NOMO-1 treated with DMSO at 0.1 percent for 48 hours (cell line): ENCODE measurements at regions not wholly inside any gene's neighbourhood (a gene's known extent, or its start where the extent isn't known, plus 50 kb on each side); places are given as distances from the start of the nearest gene placed in this dataset.
"Not testable (repeated sequence)": the region's sequence is repeated elsewhere in the genome, so short reads cannot be mapped to it uniquely, and the experiment has no call there.

Source experiments
- DNase-seq: peaks from one replicate; lab custom pipeline; 2025; ENCODE audit not compliant: unreplicated experiment; lab: John Stamatoyannopoulos, UW

DNA sequence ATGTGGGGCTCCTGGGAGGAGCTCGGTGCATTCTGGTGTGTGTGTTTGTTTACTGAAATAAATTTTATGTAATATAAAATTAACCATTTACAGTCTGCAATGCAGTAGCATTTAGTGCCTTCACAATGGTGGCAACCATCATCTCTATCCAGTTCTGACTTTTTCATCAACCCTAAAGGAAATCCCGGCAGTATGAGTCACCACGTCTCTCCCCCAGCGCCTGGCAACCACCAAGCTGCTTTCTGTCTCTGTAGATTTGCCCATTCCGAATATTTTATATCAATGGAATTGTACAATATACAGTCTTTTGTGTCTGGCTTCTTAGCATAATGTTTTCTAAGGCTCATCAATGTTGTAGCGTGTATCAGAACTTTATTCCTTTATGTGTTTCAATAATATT, 300.5 kb downstream of the MIAT start:
- DNase-seq, result no peak

DNA sequence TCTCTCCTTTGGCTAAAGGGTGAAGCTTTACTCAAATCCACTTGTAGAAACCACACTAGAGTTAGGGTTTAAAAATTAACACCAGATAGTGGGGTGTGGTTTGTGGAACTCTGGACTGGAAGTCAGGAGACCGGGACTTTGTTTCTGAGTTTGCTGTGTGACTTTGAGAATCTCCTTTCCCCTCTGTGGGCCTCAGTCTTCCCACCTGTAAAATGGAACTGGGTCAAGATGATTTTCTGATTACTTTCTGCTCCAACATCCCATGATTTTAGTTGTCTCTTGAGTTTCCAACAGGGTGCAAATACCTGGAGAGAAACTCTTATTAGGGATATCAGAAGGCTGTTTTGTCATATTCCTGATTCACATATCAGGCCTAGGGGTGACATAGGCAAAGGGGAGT, 301.0 kb downstream of the MIAT start:
- DNase-seq, result no peak

DNA sequence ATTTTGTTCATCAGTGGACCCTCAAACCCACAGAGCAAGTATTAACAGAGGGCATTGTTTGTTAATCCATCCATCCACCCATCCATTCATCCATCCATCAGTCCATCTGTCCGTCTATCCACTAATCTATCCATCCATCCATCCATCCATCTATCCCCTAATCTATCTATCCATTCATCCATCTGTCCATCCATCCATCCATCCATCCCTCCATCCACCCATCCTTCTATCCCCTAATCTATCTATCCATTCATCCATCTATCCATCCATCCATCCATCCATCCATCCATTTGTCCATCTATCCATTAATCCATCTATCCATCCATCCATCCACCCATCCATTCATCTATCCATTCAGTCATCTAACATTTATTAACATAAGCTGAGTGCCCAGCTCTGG, 307.3 kb downstream of the MIAT start:
- no peak for DNase-seq

DNA sequence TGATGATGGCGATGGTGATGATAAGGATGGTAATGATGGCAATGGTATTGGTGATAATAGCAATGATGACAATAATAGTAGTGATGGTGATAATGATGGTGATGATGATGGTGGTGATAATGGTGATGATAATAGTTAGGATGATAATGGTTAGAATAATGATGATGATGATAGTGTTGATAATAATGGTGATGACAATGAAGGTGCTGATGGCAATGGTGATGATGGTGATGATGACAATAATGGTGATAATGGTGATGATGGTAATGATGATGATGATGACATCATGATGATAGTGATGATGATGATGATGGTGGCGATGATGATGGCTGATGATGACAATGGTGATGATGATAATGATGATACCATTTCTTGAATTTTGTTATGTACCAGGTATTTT, 309.9 kb downstream of the MIAT start:
- DNase-seq, result no peak

DNA sequence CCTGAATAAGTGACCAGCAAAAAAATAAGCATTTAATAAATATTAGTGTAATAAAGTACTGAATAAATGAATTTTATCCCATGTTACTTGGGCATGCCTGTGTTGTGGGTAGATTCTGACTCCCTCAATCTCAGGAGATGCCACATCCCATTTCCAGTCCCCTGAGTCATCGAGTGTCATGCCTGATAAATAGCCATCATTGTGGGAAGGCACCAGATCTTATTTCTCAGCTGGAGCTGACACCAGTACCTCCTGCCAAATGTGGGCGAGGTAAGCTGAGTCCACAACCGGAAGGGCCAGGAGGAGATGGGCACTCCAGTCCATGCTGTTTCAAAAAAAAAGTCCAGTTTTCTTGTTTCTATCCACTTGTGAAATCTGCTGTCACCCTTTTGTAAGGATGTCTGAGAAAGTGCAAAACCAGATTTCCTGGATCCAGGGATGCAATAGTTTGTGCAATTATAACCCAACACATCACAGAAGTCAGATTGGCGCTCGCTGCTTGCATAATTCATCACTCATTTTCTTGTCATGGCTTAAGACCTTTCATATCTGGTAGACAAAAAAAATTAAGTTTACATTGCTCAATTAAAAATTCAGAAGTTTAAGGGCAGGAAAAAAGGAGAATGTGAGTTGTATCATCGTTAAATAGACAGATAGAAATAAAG, 311.6 kb downstream of the MIAT start:
- no peak for DNase-seq

DNA sequence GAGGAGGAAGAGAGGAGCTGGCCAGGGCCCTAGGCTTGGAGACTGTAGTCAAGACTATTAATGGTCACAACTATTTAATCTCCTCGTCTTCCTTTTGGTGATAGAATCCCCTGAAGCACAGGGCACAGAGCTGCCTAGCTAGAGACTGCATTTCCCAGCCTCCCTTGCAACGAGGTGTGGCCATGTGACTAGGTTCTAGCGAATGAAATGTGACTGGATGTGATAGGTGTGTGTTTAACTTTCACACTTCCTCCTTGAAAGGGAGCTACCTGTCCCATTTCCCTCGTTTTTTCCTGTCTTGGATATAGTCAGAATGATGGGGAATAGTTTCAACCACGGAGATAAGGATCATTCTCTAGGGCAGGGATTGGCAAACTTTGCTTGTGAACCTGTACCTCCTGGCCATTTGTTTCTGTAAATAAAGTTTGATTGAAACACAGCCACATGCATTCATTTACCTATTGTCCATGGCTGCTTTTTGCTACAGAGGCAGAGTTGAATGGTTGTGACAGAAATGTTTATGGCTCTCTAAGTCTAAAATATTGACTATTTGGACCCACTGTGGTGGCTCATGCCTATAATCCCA, 313.5 kb downstream of the MIAT start:
- no peak for DNase-seq

DNA sequence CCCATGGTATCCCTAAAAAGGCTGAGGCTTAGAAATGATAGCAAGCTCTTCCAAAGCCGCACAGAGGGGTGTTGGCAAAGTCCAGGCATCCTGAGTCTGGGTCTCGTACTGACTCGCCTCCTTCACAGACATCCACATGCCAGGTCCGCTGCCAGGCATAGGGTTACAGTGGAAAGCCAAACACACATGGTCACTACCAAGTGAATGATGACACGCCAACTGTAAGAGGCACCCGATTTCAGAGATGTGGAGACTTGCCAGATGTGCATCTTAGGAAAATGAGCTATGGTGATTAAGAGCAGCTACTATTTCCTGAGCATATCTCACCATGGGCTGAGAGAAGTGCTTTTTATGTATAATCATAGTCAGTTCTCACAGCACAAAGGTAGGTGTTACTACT, 314.9 kb downstream of the MIAT start:
- DNase-seq, result no peak

DNA sequence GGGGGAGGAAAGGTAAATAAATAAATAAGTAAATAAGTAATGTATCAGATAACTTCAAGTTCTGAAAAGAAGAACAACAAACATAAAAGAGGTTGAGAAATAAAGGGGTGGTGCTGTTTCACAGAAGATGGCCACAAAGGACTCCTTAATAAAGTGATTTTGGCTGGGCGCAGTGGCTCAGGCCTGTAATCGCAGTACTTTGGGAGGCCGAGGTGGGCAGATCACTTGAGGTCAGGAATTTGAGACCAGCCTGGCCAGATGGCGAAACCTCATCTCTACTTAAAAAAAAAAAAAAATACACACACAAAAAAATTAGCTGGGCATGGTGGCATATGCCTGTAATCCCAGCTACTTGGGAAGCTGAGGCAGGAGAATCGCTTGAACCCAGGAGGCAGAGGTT, 315.5 kb downstream of the MIAT start:
- not testable (repeated sequence) for DNase-seq

DNA sequence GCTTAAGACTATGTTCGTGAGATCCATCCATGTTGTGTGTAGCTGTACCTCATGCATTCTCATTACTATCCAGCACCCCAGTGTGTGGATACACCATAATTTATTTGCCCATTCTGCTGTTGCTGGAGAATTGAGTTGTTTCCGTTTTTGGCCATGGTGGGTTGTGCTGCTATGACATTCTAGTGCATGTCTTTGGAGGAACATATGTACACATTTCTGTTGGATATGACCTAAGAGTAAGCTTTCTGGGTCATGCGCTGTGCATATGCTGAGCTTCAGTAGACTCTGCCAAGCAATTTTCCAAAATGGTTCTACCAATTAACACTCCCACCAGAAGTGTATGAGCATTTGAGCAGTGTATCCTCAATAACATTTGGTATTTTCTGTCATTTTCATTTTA, 316.6 kb downstream of the MIAT start:
- no peak for DNase-seq

DNA sequence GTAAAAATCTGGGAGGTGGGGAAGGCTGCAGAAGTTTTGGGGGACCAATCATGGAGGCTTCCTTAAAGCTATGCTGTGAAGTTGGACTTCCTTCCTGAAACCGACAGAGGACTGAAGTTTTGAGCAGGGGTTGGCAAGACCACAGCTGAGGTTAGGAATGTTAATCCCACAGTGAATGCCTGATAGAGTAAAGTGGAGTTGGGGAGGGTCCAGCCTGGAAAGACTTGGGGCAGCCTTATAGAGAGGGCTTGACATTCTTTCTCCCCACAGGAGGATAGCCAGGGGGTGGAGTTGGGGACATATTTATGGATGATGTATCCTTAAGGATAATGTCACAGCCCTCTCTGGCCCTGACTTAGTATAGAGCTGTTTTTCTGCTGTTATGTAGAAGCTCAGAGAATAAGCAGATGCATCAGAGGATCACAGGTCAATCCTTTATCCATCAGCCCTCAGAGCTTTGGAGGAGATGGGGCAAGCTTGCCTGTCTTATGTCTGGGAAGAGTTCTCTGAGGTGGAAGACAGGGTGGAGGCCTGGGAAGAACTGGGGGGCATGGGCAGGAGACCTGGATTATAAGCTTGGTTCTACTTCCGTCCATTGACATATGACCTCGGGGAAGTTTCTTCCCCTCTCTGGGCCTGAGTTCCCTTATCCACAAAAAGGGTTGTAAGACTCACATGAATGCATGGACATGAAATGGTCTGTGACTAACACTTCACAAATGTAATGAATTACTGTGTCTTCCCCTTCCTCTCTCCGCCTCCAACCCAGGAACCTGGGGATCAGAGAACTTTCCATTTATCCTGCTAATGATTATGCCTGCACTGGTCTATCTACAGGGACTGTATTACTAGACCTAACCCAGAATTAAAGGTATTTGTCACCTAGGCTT, 317.8 kb downstream of the MIAT start:
- DNase-seq, result no peak

DNA sequence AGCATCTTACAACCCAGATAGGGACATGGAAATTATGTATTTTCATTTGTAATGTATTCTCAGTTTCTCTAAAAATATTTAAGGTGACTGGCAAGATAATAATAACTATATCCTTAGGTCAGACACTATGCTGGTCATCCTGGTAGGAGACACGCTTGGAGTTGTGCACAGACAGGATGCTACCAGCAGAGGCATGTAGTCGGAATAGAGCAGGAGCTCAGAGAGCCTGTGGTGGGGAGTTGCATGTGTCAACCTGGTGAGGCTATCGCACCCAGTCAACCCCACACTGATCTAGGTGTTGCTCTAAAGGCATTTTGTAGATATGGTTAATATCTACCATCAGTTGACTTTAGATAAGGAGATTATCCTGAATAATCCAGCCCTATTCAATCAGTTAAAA, 318.5 kb downstream of the MIAT start:
- DNase-seq, result no peak

DNA sequence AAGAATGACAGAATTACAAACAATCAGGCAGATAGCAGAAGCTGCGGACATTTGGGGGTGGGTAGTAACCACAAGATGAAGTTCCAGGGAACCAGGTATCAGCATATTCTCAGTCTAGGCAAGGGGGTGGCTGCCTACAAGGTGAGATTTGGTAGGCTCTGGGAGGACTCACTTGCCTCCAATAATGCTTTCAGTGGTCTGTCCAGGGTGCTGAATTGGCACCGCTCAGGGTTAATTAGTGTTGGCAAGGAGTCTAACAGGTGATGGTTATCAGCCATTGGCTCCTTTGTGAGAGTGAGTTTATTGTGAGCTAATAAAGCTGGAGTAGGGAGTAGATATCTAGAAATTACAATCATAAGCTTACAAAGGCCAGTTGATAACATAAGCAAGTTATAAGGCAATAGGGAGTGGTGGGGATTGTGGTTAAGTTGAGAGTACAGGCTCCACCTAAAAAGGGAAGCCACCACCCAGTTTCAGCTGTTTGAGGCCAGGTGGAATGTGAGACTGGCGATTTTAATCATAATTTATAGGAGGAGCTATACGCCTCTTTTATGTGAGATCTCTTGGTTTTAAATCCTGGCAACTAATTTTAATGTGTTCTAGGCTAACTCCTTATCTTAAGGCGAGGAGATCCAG, 320.5 kb downstream of the MIAT start:
- DNase-seq, result no peak

DNA sequence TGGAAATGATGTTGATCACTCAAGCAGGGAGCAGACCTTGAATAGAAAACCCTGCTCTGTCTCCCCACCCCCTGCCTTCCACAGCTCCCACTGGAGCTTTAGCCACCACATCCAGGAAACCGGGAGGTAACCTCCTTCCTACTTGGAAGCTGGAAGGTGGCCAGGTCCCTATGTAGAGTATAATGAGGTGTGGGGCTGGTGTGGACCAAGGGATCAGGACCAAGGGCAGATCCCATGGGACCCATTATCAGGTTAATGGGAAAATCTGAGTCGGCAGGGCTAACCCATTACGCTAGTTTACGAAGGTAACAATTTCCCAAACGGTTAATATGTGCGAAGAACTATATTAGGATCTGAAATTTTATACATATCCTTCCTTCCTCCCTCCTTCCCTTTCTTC, 321.9 kb downstream of the MIAT start:
- DNase-seq, result no peak

DNA sequence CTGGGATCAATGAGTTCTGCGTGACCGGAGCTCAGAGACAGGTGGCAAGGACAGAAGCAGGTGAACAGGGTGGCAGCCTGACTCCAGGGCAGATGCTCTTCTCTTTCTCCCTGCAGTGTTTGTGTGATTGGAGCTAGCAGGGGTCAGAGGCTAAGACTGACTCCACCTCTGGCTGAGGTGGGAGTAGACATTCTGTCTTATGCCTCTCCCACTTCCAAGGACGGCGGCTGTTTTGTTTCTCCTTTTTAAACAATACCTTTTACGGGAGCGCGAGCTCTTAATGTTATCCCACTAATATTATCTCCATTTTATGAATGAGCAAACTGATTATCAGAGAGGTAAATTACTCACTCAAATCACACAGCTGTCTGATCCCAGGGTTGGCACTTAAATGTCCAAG, 323.7 kb downstream of the MIAT start:
- DNase-seq, result no peak

DNA sequence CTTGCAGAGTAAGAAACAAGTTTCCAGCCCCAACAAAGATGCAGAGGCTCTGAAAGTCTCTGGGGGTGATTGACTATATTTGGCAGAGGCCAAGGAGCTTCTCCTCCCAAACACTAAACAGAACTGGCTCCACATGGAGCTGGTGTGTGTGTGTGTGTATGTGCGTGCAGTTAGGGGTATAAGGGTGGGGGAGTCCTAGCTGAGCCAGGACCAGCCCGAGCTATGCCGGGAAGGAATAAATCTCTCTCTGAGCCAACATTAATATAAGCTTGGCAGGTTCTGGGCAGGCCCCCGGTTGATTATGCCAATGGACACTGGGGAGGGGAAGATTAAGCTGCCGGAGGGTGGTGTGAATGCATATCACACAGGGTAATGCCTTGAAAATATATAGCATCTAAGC, 324.2 kb downstream of the MIAT start:
- DNase-seq, result no peak

DNA sequence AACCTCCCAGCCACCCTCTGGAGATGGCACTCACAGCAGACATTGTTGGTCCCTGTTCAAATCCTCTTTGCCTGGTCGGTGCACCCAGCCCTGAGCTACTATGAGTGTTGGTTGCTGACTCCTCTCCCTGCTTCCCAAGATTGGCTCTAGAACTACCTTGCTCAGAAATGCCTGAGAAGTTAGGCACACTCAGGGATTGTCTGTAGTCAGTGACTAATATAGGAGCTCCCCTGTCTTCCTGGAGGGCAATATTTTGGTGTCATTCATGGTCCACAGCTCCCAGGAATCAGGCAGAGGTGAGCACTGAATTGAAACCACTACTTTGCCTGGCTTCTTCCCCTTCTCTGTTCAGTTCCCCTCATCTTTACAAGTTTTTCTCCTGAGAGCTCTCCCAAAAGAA, 325.9 kb downstream of the MIAT start:
- no peak for DNase-seq

DNA sequence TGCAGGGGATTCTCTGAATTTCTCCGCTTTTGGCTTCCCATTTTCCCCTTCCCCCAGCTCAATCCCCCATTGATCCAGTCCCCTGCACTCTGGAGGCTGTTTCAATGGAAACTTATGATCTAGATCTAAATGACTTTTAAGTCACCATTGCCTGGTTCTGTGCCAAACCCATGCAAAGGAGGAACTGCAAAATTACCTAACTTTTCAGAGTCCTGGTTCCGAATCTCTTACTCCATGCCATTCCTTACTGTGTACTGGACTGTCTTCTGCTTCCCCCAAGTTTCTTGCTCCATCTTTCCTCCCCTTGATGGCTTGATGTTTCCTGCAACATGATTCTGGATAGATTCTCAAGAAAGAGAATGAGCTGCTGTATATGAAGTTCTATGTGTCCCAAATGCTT, 327.8 kb downstream of the MIAT start:
- no peak for DNase-seq

DNA sequence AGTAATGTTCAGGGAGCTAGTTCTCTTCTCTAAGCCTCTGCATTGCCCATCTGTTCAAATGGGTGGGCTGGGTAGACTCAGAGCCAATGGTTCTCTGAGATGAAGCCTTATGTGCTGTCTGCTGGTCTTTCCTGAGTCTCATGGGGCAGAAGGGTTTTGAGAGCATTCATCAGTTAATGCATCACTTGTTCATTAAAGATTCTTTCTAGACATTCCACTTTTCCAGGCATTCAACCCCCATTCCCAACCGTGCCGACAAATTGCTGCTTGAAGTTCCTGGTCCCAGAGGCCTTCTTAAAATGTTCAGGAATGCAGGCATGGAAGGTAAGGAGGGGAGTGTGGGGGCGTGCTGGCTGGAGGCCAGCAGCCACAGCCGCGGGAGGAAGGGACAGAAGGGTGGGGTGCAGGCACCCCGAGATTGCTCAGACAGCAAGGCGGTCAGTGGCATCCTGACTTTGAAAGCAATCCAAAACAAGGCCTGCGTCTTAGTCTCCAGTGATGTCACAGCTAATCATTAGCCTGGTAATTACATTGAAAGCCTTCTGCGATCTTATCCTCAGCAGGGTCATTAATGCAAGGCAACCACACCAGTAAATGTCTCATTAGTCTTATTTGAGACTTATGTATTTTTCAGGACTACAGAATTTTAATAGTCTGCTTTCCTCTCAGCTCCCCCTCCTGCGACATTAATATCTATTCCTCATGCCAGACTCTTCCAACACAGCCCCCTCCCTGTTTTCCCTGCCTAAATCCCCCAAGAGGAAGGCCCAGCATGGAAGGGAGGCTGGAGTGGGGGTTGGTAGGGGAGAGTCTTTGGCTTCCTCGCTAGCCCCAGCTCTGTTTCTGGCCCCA, 328.8 kb downstream of the MIAT start:
- no peak for DNase-seq

DNA sequence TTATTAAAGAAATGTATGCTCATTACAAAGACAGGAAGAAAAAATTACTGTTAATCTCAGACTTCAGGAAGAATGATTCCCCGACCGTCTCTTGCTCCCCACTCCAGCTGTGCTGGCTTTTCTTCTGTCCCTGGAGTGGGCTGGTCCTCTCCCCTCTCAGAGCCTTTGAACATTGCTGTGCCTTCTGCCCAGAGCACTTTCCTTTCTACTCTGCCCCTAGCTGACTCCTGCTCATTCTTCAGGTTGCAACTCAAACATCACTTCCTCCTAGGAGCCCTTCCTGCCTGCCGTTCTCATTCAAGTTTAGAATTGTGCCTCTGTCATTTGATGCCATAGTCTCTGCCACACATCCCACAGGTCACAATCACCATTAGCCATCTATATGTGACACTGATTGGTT, 329.5 kb downstream of the MIAT start:
- DNase-seq, result no peak

DNA sequence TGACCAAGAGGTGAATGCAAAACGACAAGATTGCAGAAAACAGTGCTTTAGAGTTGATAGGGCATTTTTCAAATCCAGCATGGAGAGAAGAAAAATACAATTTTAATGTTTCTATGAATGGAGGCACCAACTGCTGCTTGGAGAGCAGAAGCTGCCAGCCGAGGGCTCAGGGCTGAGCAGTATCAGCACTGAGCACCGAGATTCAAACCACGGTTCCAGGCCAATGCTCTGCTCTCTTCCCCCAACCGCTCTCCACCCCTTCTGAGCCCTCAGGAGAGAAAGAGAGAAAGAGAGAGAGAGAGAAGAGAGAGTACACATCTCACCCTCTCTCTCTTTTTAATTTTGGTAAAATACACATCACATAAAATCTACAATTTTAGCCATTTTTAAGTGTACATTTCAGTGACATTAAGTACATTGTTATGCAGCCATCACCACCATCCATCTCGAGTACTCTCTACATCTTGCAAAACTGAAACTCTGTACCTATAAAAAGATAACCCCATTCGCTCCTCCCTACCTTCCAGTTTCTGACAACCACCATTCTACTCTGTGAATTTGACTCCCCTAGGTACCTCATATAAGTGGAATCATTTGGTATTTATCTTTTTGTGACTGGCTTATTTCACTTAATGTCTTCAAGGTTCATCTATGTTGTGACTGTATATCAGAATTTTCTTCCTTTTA, 333.3 kb downstream of the MIAT start:
- DNase-seq, result no peak
